Erythroblast (primary cell): ENCODE measurements at regions not wholly inside any gene's neighbourhood (a gene's known extent, or its start where the extent isn't known, plus 50 kb on each side); places are given as distances from the start of the nearest gene placed in this dataset.

Source experiments
- GATA1 ChIP-seq: IDR thresholded peaks from 2 replicates; pipeline ENCODE4 v1.6.1; 2011; ENCODE audit warnings: low read depth, mild to moderate bottlenecking, control low read depth, low read length, moderate library complexity
- POLR2A ChIP-seq: IDR thresholded peaks from 2 replicates; pipeline ENCODE4 v1.6.1; 2011; ENCODE audit warnings: mild to moderate bottlenecking, low read length

GRCh38 chr19:30862876-30863275 lies 486.4 kb downstream of the TSHZ3 start:
- TF ChIP-seq POLR2A = no peak
- no peak for TF ChIP-seq GATA1
